GM21360 (cell line): ENCODE measurements at regions not wholly inside any gene's neighbourhood (a gene's known extent, or its start where the extent isn't known, plus 50 kb on each side); places are given as distances from the start of the nearest gene placed in this dataset.

Experiments used
- ATAC-seq: cut with Tn5 transposase; IDR thresholded peaks from one replicate; pipeline ENCODE4 v1.9.1; 2021; ENCODE audit warnings: mild to moderate bottlenecking, moderate library complexity; ENCODE audit not compliant: unreplicated experiment

DNA sequence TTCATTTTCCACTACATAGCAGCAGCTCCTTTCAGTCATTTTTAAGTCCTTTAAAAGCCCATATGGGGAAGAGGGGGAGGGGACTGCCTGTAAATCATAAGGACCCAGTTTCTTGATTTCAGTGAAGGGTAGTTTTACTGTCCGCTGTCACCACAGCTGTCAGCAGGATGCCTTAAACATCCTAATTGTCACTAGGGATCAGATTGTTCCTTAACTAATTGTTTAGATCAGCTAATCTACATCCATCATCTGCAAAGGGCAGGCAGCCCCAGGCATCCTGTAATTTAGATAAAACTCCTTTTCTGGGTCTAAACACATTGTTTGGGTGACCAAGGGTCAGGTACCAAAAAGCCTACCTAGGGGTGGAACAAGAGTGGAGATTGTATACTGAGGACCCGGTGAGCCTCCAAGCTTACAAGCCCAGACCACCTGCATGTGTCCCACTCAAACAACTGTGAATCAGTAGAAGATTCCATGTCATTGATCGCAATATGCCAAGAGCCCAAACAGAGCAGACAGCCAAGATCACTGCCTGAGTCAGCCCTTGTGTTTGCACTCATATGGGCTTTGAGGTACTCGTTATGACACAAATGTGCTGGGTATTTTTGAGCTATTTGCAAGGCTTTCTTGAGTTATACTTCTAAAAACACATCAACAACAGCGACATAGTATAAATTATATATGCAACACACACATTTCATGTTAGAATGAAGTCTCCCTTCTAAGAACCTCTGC lies 198.7 kb upstream of the CEP162 start:
- no peak for ATAC-seq

GRCh38 chr6:84424956-84425355 lies 197.5 kb upstream of the CEP162 start:
- no peak for ATAC-seq

GRCh38 chr6:84422380-84422968 lies 195.0 kb upstream of the CEP162 start:
- ATAC-seq: peak; percentile 84

- ATAC-seq: no peak
Observed at GRCh38 chr6:84421031-84421430, 193.6 kb upstream of the CEP162 start.

DNA sequence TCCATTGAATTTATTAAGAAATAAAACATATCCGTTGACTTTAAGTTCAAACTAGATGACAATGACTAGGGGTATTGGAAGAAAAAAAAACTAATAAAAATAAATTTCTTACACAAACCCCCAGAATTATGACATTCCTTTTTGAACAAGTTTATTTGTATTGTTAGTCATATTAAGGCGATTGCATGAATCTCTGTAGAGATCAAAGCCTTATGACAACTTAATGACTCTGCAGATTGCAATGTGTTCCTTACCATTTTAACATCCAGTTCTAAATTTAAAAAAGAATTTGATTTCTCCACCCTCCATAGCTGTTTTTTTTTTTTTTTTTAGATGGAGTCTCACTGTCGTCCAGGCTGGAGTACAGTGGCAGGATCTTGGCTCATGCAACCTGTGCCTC lies 189.8 kb upstream of the CEP162 start:
- ATAC-seq: no peak

DNA sequence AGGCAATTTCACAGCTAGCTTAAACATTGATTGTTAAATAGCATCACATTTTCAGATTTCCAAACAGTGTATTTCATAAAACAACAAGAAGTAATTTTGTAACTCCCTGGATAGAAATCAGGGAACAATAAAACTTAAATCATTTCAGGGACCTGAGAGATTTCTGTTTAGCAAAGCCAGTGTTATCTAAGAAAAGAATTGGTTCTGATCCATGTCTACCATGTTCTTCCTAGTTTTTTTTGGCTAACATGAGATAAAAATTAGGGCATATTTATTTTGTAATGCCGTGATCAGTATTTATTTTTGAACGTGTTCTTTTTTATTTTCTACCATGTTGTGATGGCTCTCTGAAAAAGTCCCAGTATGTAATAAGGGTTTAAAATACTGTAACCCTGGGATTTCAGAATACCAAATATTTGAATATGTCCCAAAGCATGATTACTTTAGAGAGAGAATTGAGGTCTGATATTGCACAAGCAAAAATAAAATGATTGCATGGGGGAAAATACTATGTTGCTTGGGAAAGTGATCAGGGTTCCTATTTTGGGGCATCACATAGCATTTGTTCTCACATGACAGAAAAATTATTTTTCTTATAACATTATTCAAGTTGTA lies 188.7 kb upstream of the CEP162 start:
- ATAC-seq: no peak

- ATAC-seq: no peak
Observed at GRCh38 chr6:84415517-84415916, 188.1 kb upstream of the CEP162 start.

- ATAC-seq: no peak
Observed at GRCh38 chr6:84415068-84415467, 187.6 kb upstream of the CEP162 start.

GRCh38 chr6:84414531-84414930 lies 187.1 kb upstream of the CEP162 start:
- ATAC-seq: no peak

DNA sequence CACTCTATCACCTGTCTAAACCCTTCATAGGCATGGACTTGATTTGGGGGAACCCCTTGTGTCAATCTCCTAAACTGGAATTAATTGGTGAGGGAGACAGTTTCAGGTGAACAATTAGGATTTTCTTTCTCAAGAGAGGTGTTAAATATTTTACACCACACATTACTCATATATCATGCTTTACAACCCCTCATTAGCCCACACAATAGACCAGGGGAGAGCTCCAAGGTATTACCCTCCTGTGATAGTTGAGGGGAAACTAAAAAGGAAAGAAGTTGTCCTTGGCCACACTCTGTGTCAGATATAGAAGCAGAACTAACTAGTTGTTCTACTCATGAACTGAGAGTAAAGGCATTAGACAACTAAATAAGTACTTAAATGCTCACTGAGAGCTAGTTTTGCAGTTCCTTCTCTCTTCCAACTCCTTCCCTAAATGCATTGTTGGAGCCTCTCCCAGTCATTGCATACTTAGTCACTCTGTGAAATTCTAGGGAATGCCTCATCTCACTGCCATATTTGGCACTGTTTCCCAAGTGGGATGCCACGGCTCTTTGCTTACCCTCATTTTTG lies 183.7 kb upstream of the CEP162 start:
- ATAC-seq: no peak

GRCh38 chr6:84409911-84410310 lies 182.5 kb upstream of the CEP162 start:
- ATAC-seq: no peak

GRCh38 chr6:84408028-84408427 lies 180.6 kb upstream of the CEP162 start:
- no peak for ATAC-seq

DNA sequence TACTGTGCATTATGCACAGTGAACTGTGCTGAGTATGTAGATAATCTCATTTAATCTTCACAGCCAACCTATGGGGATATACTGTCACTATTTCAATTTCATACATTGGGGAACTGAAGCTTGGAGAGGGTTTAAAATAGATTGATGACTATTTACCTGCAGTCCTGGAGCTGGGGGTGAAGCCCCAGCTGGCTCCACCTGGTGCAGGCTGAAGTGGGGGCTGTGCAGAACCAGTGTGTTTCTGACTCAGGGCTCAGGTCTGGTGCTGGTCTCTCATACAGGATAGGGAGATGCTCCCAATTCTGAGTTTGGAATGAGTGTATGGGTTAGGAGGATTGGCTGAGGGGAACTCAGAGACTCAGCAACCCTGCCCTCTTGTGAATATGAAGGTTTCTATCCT lies 176.1 kb upstream of the CEP162 start:
- no peak for ATAC-seq

DNA sequence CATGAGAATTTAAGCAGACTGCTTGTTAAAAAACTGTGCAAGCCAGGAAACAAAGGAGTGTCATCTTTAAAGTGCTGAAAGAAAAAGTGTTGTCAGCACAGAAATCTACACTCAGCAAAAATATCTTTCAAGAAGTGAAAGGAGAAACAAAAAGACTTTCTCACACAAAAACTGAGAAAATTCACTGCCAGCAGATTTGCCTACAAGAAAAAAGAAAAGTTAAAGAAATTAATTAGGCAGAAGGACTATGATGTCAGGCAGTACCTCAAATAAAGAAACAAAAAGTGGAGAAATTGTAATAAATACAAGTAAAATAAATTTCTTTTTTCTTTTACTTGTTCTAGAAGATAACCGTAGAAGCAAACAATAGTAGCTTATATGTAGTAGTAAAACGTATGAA lies 171.6 kb upstream of the CEP162 start:
- ATAC-seq: no peak

DNA sequence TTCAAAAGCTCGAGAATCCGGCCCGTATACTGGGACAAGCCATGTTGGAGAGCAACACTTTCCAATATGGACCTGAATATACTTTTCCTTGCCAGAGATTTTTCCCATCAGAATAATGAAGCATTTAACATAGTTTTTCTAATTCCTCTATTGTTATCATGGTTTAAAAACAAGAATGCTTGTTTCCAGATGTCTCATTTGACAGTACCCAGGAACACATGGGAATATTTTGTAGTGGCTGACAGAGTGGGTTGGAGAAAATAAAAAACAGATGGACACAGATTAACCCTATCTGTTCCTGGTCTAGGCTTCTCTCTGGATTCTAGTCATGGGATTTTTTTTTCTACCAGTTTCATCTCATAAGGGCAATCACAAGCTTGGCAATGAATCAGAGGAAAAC lies 164.8 kb upstream of the CEP162 start:
- no peak for ATAC-seq

DNA sequence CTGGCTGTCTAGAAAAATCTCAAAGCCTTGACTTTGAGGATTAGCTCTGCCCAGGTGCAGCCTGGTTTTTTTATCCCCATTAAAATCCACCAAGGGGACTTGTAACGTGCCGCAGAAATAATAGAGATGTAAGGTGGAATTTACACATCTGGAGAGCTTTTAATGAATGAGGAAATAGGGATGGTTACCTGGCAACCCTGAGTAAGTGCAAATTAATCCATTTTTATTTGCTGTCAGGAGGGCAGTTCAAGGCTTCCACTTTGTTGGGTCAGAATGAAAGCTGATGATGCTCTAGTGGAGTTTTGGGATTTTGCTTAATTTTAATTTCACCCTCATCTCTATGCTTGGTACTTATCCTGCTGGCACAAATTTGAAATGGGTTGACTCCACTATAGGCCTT lies 163.4 kb upstream of the CEP162 start:
- no peak for ATAC-seq

GRCh38 chr6:84390334-84390733 lies 162.9 kb upstream of the CEP162 start:
- ATAC-seq: no peak

DNA sequence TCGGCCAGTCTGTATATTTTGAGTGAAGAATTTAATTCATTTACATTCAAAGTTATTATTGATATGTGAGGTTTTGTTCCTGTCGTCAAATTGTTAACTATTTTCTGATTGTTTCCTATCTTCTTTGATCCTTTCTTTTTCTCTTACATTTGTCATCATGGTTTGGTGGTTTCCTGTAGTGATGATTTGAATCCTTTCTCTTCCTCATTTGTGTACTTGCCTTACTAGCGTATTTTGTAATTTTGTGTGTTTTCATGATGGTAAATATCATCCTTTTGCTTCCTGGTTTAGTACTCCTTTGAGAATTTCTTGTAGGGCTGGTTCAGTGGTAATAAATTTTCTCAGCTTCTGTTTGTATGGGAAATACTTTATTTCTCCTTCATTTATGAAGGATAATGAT lies 151.7 kb upstream of the CEP162 start:
- no peak for ATAC-seq

GRCh38 chr6:84372290-84372689 lies 144.8 kb upstream of the CEP162 start:
- no peak for ATAC-seq

DNA sequence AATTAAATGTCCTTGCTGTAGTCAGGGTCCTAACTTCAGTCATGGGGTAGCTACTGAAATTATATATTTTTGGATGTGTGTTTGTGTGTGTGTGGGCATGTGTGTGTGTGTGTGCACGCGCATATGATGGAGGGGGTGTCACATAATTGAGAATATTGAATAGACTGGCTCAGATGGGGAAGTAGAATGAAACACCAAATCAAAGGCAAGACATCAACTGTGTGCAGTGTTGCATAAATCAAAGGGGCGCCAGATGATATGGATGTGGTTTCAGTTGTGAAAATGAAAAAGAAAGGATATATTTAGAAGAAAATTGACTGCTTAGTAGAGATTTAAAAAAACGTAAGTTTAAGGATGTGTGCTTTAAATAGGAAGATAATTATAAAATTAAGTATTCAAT lies 144.2 kb upstream of the CEP162 start:
- no peak for ATAC-seq

DNA sequence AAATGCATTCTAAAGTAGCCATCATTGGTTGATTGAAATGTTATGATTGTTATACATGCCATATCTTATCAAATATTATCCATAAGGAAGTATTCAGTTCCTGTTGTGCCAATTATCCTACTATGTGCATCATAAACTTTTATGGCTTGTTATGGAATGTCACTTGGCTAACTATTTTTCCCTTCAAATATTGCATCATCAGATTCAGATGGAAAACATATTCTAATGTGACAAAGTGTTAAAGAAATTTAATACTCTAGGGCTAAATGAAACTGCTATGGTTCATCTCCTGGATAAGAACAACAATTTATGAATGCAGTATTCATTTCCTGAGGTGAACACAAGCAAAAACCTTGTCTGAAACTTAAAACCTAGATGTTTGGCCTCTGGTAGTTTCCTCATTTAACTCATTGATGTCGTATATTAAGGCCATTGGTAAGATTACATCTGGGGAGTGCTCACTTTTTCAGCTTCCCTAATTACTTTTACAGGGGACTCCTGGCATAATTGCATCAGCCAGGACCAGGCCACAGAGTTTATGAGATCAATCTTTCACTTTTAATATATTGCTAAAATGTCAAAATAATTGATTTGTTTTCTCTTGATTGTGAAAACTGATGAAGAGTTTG lies 134.9 kb upstream of the CEP162 start:
- ATAC-seq: no peak
